GM18867 (cell line): ENCODE measurements at regions not wholly inside any gene's neighbourhood (a gene's known extent, or its start where the extent isn't known, plus 50 kb on each side); places are given as distances from the start of the nearest gene placed in this dataset.

ENCODE experiments used
- ATAC-seq: cut with Tn5 transposase; IDR thresholded peaks from one replicate; pipeline ENCODE4 v1.9.1; 2021; ENCODE audit warnings: mild to moderate bottlenecking, moderate library complexity; ENCODE audit not compliant: unreplicated experiment

DNA sequence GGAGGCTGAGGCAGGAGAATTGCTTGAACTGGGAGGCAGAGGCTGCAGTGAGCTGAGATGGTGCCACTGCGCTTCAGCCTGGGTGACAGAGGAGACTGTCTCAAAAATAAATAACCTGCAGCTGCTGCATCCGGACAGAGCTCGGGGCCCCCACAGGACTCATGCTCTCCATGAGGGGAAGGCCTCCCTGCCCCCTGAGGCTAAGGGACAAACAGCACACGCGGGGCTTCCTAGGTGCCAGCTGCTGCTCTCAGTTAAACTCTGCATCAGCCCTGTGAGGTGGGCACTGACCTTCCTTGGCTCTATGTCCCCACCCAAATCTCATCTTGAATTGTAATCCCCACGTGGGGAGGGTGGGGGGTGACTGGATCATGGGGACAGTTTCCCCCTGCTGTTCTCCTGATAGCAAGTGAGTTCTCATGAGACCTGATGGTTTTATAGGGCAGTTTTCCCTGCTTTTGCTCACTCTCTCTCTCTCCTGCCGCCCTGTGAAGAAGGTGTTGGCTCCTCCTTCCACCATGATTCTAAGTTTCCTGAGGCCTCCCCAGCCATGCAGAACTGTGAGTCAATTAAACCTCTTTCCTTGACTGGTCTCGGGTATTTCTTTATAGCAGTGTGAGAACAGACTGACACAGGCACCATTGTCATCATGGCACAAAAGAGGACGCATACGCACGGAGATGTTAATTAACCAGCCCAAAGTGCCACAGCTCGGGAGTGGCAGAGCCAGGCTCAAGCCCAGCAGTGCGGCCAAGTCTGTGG lies 49.9 kb upstream of the TAF1B start:
- no peak for ATAC-seq
